SU-DHL-6 (cell line): ENCODE measurements at regions not wholly inside any gene's neighbourhood (a gene's known extent, or its start where the extent isn't known, plus 50 kb on each side); places are given as distances from the start of the nearest gene placed in this dataset.

ENCODE experiments used
- H2AFZ ChIP-seq: fragments of 200-600 bp; sonication (generic); 2 replicates; pipeline ENCODE4 v1.6.1; 2014; ENCODE audit warnings: low read depth, mild to moderate bottlenecking, moderate library complexity, mixed read lengths, antibody characterized with exemption, low read length; ENCODE audit not compliant: severe bottlenecking
- H3F3A ChIP-seq: fragments of 200-600 bp; shearing (Covaris generic); 2 replicates; pipeline ENCODE4 v1.6.0; 2016; ENCODE audit warnings: antibody characterized with exemption, mild to moderate bottlenecking; ENCODE audit not compliant: insufficient read depth
- H3K27ac ChIP-seq: fragments of 200-600 bp; sonication (generic); 2 replicates; pipeline ENCODE4 v1.5.1; 2016; ENCODE audit warnings: low read depth, mild to moderate bottlenecking, low read length, moderate library complexity, mixed read lengths
- H3K27me3 ChIP-seq: fragments of 200-600 bp; sonication (generic), shearing (Covaris generic); 2 replicates; pipeline ENCODE4 v1.6.0; 2014; ENCODE audit warnings: mild to moderate bottlenecking, low read length
- H3K36me3 ChIP-seq: fragments of 200-600 bp; sonication (generic); 2 replicates; pipeline ENCODE4 v1.6.1; 2014; ENCODE audit warnings: mild to moderate bottlenecking, low read length, mixed read lengths
- H3K4me2 ChIP-seq: fragments of 300-600, 200-600 bp; shearing (Covaris generic), sonication (generic); 2 replicates; pipeline ENCODE4 v1.6.0; 2014; ENCODE audit warnings: low read length, low read depth, mild to moderate bottlenecking; ENCODE audit not compliant: poor library complexity, severe bottlenecking
- H3K4me3 ChIP-seq: fragments of 200-600 bp; sonication (generic); 2 replicates; pipeline ENCODE4 v1.5.1; 2014; ENCODE audit warnings: antibody characterized with exemption, low read length, mild to moderate bottlenecking, mixed read lengths; ENCODE audit not compliant: insufficient read depth, poor library complexity, severe bottlenecking
- H3K79me2 ChIP-seq: fragments of 200-600 bp; sonication (generic); 2 replicates; pipeline ENCODE4 v1.6.1; 2014; ENCODE audit warnings: mild to moderate bottlenecking, low read length, moderate library complexity; ENCODE audit not compliant: insufficient read depth
- H3K9ac ChIP-seq: fragments of 200-600 bp; sonication (generic); 2 replicates; pipeline ENCODE4 v1.7.0; 2014; ENCODE audit warnings: mild to moderate bottlenecking, low read length
- H3K9me2 ChIP-seq: fragments of 200-600 bp; sonication (generic); replicated peaks from 2 replicates; pipeline ENCODE4 v1.6.1; 2014; ENCODE audit warnings: low read length; ENCODE audit not compliant: insufficient read depth
- H3K9me3 ChIP-seq: fragments of 200-600 bp; sonication (generic); 2 replicates; pipeline ENCODE4 v1.6.1; 2014; ENCODE audit warnings: low read length, mixed read lengths; ENCODE audit not compliant: insufficient read depth
- H4K20me1 ChIP-seq: fragments of 200-600 bp; sonication (generic); 2 replicates; pipeline ENCODE4 v1.6.1; 2014; ENCODE audit warnings: low read depth, mild to moderate bottlenecking, antibody characterized with exemption, low read length, moderate library complexity, mixed read lengths
- EZH2phosphoT487 ChIP-seq: fragments of 200-600 bp; sonication (generic), shearing (Covaris generic); conservative IDR thresholded peaks from 2 replicates; pipeline ENCODE4 v1.6.1; 2018; ENCODE audit warnings: mild to moderate bottlenecking, antibody characterized with exemption, low read length, moderate library complexity, mixed read lengths
- TF ChIP-seq, protein P1 (sequence below): fragments of 200-600 bp; sonication (generic); IDR thresholded peaks from one replicate; pipeline ENCODE4 v1.5.1; 2017; ENCODE audit warnings: antibody characterized with exemption, mild to moderate bottlenecking, low read length, moderate library complexity; ENCODE audit not compliant: insufficient read depth, poor library complexity, severe bottlenecking

DNA sequence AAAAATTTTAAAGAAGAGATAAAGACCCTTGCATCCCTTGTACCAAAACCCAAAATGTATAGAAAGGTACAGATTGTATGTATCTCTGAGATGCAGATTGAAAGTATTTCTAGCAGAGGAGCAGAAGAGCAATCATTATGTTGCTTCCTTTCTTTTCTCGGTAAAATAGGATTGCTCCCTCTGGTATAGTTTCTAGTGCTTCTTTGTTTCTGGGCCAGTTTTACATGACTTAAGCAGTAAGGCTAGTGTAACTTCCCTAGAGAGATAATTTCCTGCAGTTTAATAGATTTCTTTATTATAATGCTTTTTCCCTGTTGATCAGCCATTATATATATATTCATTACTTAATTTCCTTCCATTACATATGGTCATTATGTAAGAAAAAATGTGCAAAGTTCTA lies 496.2 kb upstream of the RGS18 start:
- no peak overlapping the region for H3K27ac ChIP-seq
- H3K27me3 ChIP-seq, result no peaks in the 10 kb centered on the region
- H3K9ac ChIP-seq, result no peak overlapping the region
- H2AFZ ChIP-seq, result no peak overlapping the region
- no peaks in the 10 kb centered on the region for H4K20me1 ChIP-seq
- no peak overlapping the region for H3K4me3 ChIP-seq
- H3K9me2 ChIP-seq, result no peaks in the 10 kb centered on the region
- no peak overlapping the region for H3K4me2 ChIP-seq
- H3K9me3 ChIP-seq, result no peaks in the 10 kb centered on the region
- no peaks in the 10 kb centered on the region for H3K79me2 ChIP-seq
- H3F3A ChIP-seq, result no peaks in the 10 kb centered on the region
- H3K36me3 ChIP-seq, result no peaks in the 10 kb centered on the region
- no peak for TF ChIP-seq EZH2phosphoT487
- TF ChIP-seq, protein P1, sequence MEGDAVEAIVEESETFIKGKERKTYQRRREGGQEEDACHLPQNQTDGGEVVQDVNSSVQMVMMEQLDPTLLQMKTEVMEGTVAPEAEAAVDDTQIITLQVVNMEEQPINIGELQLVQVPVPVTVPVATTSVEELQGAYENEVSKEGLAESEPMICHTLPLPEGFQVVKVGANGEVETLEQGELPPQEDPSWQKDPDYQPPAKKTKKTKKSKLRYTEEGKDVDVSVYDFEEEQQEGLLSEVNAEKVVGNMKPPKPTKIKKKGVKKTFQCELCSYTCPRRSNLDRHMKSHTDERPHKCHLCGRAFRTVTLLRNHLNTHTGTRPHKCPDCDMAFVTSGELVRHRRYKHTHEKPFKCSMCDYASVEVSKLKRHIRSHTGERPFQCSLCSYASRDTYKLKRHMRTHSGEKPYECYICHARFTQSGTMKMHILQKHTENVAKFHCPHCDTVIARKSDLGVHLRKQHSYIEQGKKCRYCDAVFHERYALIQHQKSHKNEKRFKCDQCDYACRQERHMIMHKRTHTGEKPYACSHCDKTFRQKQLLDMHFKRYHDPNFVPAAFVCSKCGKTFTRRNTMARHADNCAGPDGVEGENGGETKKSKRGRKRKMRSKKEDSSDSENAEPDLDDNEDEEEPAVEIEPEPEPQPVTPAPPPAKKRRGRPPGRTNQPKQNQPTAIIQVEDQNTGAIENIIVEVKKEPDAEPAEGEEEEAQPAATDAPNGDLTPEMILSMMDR, result no peak

- no peaks in the 10 kb centered on the region for H3K9me3 ChIP-seq
- no peak overlapping the region for H2AFZ ChIP-seq
- H3K4me3 ChIP-seq, result no peak overlapping the region
- no peak overlapping the region for H3K9ac ChIP-seq
- H3K79me2 ChIP-seq, result no peaks in the 10 kb centered on the region
- H3K36me3 ChIP-seq, result no peaks in the 10 kb centered on the region
- H4K20me1 ChIP-seq, result no peaks in the 10 kb centered on the region
- H3K9me2 ChIP-seq, result no peaks in the 10 kb centered on the region
- no peak overlapping the region for H3K4me2 ChIP-seq
- no peaks in the 10 kb centered on the region for H3K27me3 ChIP-seq
- no peak overlapping the region for H3K27ac ChIP-seq
- no peaks in the 10 kb centered on the region for H3F3A ChIP-seq
- TF ChIP-seq EZH2phosphoT487, result no peak
- TF ChIP-seq, protein P1, result no peak
These were observed 495.5 kb upstream of the RGS18 start for GRCh38 chr1:191662746-191663145.

DNA sequence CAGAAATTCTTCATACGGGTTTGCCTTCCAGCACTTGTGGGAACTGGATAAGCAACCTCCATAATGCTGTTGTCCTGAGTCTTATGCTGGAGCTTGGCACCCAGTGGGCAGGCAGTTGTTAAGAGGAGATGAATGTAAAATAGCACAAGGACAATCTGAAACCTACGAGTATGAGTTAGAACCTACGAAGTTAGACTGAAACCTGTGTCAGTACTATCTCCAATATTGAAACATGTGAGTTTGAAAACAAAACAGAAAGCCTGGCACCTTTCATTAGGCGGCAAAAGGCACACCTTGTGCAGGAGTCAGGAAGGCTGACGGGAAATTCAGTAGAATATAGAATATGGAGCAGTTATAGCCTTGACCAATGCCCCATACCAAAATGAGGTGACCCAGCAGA lies 489.7 kb upstream of the RGS18 start:
- peak overlapping the region; percentile 62 for H2AFZ ChIP-seq
- H3F3A ChIP-seq, result no peaks in the 10 kb centered on the region
- TF ChIP-seq EZH2phosphoT487, result no peak
- TF ChIP-seq, protein P1, result no peak
- no peak overlapping the region for H3K4me3 ChIP-seq
- H3K9me2 ChIP-seq, result no peaks in the 10 kb centered on the region
- no peak overlapping the region for H3K27ac ChIP-seq
- H3K79me2 ChIP-seq, result no peaks in the 10 kb centered on the region
- H3K9me3 ChIP-seq, result no peaks in the 10 kb centered on the region
- no peak overlapping the region for H3K9ac ChIP-seq
- H3K4me2 ChIP-seq, result no peak overlapping the region
- no peaks in the 10 kb centered on the region for H4K20me1 ChIP-seq
- no peaks in the 10 kb centered on the region for H3K27me3 ChIP-seq
- no peaks in the 10 kb centered on the region for H3K36me3 ChIP-seq
